Suppressor macrophage (primary cell): ENCODE measurements at regions not wholly inside any gene's neighbourhood (a gene's known extent, or its start where the extent isn't known, plus 50 kb on each side); places are given as distances from the start of the nearest gene placed in this dataset.

Experiments used
- DNase-seq, 4 experiments: peaks; one replicate each; pipeline ENCODE4 v3.0.0-alpha.2; 2020 to 2022

DNA sequence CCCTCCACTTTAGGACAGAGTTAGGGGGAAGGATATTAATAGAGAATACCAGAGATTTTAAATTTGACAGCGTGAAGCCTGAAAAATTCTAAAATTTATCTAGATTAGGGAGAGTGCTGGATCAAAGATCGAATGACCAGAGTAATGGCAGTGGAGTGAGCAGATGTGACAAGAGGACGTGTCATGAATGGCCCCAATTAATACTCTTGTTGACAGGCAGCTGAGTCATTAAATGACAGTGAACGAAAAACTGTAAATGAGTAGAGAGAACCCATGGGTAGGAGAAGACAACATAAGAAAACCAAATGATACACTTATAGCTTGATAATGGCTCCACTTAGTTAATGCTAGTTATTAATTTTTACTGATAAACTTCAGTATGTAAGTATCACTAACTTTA is 73.9 kb upstream of the PLEKHA5 start:
- no peak for DNase-seq

DNA sequence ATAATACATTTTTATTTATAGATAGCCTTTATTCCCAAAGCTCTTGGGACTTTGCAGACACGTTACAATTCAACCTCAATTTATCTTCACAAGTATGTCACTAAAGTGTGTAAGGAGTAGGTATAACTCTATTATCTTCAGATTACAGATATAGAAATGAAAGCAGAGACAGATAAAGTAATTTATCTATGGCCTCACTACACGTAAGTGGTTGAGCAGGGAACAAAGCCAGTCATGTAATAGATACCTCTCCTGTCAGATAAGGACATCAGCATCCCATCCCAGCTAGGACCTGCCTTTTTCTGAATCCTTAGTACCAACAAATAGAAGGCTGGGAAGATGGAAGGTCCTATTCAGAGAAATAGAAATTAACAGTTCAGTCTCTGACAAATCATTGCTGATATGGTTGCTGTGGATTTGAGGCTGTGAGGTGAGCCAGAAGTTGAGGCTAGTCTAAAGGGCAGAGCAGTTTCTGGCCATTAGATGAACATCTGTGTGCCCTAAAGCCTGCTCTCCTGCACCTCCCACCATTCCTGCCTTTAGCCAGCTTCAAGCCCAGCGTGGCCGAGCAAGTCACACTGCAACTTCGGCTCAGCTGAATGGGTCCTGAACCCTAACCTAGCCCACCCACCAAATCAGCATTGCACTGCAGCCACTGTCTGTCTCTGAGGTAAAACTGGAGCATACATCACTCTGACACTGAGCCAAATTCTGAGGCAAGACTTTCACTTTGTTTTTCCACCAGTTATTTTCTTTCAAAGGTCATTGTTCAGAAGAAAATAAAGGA is 71.1 kb upstream of the PLEKHA5 start:
- no peak for DNase-seq

DNA sequence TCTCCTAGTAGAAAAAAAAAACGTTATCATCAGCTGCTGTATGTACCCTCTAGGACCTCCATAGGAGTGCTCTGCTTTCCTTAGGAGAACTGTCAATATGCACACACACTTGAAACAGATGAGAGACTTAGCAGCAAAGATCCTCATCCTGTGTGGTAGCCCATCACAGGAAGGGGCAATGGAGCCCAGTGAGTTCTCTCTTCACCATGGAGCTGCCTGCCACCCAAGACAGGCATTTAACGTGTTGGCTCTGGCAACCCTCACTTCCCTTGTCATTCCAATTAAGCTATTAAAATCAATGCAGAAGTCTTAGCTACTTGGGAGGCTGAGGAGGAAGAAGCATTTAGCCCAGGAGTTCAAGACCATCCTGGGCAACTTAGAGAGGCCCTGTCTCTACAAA is 64.8 kb upstream of the PLEKHA5 start:
- DNase-seq: no peak

DNA sequence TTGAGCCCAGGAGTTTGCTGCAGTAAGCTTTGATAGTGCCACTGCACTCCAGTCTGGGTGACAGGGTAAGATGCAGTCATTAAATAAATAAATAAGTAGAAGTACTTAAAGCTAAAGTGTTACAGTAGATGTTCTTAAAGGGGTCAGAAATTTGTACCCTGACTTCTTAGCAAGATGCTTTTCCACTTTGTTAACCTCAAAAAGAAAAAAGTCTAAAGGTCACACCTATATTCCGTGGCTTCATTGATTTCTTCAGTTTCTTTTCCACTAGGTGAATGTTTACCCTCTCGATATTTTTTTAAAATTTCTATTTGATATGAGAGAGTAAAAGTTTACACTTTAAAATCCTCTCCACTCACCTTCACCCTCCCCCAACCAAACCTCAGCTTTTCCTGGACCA is 64.3 kb upstream of the PLEKHA5 start:
- DNase-seq: no peak

DNA sequence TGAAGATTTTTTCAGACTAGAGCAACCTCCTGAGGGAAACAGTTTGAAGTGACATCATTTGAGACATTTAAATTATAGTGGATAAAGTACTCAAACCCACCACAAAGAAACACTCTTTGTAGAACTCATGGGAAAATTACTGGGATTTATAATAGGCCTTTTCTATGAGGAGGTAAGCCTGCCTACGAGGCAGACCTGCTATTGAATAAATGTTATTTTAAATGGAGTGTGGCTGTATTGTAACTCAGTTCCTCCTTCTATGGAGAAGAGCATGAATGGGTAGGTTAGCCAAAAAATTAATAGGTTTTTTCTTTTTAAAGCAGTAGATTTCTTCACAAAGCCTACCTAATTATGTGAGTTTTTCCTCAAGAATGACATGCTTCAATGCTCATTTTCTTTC is 63.7 kb upstream of the PLEKHA5 start:
- no peak for DNase-seq

DNA sequence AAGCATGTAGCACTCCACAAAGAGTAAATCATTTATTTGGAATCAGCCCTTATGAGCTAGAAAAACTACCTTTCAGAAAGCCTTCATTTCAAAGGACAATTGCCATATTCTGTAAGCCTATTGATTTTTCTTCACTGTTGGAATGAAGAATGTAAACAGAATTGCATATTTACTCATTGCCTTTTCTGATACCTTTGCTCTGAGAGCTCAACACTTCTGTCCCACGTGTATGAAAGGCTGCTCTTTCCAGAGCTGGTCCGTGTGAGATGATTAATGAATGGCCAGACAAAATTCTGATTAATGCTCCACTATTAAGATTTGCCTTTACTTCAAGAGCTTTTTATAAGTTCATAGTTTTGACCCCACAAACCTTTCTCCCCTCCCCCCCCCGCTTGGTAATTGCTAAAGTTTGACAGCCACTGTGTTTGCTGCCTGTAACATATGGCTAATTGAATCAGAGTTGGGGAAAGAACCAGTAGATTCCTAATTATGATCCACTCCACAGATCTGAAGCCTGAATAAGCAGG is 63.0 kb upstream of the PLEKHA5 start:
- DNase-seq: no peak

DNA sequence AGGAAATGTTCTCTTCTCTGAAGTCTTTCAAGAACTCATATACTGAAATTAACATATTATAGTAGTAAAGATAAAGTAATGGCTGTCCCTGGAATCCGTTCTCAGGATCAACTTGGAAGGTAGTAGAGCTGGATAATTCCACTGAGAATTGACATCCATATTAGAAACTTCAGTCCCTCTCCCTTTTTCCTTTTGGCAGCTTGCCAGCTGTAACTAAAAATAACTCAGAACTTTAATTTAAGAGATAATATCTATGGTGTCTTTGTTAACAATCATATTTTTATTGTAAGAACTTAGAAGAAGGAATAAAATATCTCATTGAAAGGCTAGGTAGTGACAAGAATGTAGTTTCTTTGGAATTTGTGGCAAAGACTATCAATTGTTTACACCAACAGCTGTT is 61.4 kb upstream of the PLEKHA5 start:
- DNase-seq: no peak

DNA sequence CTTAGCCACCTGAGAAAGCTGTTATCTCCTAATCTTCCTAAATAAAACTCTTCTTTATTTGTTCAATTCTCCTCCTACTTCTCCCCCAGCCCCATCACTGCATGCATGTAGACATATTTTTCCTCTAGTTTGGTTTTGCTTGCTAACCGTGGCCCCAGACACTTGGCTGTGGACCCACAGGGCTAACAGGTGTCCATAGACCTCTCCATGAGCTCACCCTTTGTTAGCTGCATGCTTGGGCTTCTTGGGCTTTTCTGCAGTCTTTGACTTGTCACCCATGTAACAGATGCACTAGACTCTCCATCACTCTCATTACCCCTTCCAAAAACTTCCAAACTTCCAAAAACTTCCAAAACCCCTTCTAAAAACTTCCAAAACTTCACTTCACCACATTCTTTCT is 59.2 kb upstream of the PLEKHA5 start:
- DNase-seq: no peak

DNA sequence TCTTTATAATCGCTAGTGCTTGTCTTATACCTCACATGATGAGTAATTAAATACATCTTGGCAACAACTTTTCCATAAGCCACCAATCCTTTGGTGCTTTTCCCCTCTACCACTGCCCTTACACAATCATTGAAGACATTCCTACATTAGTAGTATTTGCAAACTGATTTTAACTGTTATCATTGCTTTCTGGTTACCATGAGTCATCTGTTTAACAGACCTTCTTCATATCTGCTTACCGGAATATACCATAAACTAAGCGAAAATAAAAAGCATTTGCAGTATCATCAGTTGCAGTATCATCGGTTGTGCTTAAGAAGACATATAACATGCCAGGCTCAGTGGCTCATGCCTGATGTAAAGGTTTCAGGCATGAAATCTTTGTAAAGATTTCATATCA is 54.8 kb upstream of the PLEKHA5 start:
- DNase-seq: no peak

DNA sequence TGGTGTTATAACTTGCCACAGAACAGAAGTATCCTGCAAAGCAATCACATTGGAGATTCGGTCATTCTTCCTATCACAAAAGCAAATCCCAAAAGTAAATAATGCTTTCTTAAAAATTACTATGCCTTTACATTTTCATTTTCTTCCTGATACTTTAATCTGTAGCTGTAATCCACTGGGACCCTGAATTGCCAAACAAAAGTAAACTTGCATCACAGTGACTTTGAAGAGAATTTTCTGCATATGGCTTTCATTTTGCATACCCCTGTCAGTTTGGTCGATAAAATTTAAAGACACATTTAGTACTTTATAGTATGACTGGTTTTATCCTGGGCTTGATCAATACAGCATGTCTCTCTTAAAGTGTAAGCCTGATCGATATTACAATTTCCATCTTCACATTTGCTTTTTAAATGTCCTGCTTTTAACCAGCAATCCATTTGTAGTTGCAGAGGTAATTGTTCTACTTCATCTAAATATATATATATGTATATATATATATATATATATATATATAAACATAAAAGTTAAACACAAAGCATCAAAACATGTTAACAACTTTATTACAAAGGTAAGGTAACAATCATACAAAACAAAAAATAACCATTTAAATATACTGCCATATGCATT is 53.7 kb upstream of the PLEKHA5 start:
- DNase-seq: no peak
